HEK293 (cell line): ENCODE measurements at regions not wholly inside any gene's neighbourhood (a gene's known extent, or its start where the extent isn't known, plus 50 kb on each side); places are given as distances from the start of the nearest gene placed in this dataset.

Experiments used
- MEIS1 ChIP-seq: sonication (generic); formaldehyde crosslinking; IDR thresholded peaks from 2 replicates; pipeline ENCODE4 v1.8.1; 2022; ENCODE audit warnings: missing genetic modification reagents, mild to moderate bottlenecking, borderline replicate concordance
- TCF7L2 ChIP-seq: IDR thresholded peaks from 2 replicates; pipeline ENCODE4 v1.6.1; 2011; ENCODE audit warnings: low read depth, mild to moderate bottlenecking, inconsistent platforms, low read length, moderate library complexity, borderline replicate concordance
- YY1 ChIP-seq: fragments of 450-650 bp; formaldehyde crosslinking; IDR thresholded peaks from 2 replicates; pipeline ENCODE4 v1.5.1; 2018; ENCODE audit warnings: missing biosample characterization, missing genetic modification characterization
- ZNF132 ChIP-seq: fragments of 450-650 bp; formaldehyde crosslinking; IDR thresholded peaks from 2 replicates; pipeline ENCODE4 v1.5.1; 2017; ENCODE audit warnings: missing biosample characterization, missing genetic modification characterization, borderline replicate concordance
- ZNF169 ChIP-seq: fragments of 450-650 bp; formaldehyde crosslinking; IDR thresholded peaks from 2 replicates; pipeline ENCODE4 v1.5.1; 2016; ENCODE audit warnings: missing biosample characterization, missing genetic modification characterization
- ZNF174 ChIP-seq: fragments of 450-650 bp; formaldehyde crosslinking; IDR thresholded peaks from 2 replicates; pipeline ENCODE4 v1.5.0; 2017; ENCODE audit warnings: missing biosample characterization, mild to moderate bottlenecking, missing genetic modification characterization
- ZNF37A ChIP-seq: fragments of 450-650 bp; IDR thresholded peaks from 2 replicates; pipeline ENCODE4 v1.5.1; 2018; ENCODE audit warnings: missing biosample characterization, missing genetic modification characterization
- TF ChIP-seq, protein P1 (sequence below): fragments of 450-650 bp; formaldehyde crosslinking; IDR thresholded peaks from 2 replicates; pipeline ENCODE4; 2016; ENCODE audit warnings: missing biosample characterization, missing genetic modification characterization
- TF ChIP-seq, protein P2 (sequence below): fragments of 450-650 bp; formaldehyde crosslinking; IDR thresholded peaks from 2 replicates; pipeline ENCODE4 v1.5.1; 2016; ENCODE audit warnings: missing biosample characterization, missing genetic modification characterization
- TF ChIP-seq, protein P3 (sequence below): fragments of 450-650 bp; formaldehyde crosslinking; IDR thresholded peaks from 2 replicates; pipeline ENCODE4 v1.5.1; 2016; ENCODE audit warnings: missing biosample characterization, missing genetic modification characterization
- TF ChIP-seq, protein P4 (sequence below): fragments of 450-650 bp; formaldehyde crosslinking; IDR thresholded peaks from 2 replicates; pipeline ENCODE4 v1.5.1; 2016; ENCODE audit warnings: missing biosample characterization, missing genetic modification characterization

DNA sequence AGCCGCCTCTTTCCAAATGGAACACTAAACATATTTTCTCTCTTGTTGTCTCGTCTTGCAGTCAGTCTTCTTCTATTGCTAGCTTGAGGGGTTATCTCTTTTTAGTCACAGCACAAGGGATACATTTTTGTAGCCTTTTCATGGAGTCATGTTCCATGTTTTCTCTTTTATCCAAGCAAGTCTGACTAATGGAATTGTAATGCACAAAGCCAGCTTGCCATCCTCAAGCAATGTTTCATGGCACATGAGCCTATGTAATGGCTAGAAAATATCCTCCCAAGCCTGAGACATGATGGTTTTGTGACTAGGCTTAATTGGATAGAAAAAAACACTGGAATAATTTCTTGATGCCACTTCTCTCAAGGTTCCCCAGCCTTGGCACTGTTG, 414.6 kb upstream of the GOT2 start:
- TF ChIP-seq MEIS1 (no peak), TCF7L2 (no peak), ZNF132 (tag by site-specific recombination) (no peak), YY1 (no peak), ZNF174 (tag by site-specific recombination) (no peak), ZNF169 (tag by site-specific recombination) (no peak), ZNF37A (tag by site-specific recombination) (no peak)
- TF ChIP-seq, protein P1, sequence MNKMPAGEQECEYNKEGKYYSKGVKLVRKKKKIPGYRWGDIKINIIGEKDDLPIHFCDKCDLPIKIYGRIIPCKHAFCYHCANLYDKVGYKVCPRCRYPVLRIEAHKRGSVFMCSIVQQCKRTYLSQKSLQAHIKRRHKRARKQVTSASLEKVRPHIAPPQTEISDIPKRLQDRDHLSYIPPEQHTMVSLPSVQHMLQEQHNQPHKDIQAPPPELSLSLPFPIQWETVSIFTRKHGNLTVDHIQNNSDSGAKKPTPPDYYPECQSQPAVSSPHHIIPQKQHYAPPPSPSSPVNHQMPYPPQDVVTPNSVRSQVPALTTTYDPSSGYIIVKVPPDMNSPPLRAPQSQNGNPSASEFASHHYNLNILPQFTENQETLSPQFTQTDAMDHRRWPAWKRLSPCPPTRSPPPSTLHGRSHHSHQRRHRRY (tag by site-specific recombination) = no peak
- TF ChIP-seq, protein P2, sequence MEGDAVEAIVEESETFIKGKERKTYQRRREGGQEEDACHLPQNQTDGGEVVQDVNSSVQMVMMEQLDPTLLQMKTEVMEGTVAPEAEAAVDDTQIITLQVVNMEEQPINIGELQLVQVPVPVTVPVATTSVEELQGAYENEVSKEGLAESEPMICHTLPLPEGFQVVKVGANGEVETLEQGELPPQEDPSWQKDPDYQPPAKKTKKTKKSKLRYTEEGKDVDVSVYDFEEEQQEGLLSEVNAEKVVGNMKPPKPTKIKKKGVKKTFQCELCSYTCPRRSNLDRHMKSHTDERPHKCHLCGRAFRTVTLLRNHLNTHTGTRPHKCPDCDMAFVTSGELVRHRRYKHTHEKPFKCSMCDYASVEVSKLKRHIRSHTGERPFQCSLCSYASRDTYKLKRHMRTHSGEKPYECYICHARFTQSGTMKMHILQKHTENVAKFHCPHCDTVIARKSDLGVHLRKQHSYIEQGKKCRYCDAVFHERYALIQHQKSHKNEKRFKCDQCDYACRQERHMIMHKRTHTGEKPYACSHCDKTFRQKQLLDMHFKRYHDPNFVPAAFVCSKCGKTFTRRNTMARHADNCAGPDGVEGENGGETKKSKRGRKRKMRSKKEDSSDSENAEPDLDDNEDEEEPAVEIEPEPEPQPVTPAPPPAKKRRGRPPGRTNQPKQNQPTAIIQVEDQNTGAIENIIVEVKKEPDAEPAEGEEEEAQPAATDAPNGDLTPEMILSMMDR = no peak
- TF ChIP-seq, protein P3, sequence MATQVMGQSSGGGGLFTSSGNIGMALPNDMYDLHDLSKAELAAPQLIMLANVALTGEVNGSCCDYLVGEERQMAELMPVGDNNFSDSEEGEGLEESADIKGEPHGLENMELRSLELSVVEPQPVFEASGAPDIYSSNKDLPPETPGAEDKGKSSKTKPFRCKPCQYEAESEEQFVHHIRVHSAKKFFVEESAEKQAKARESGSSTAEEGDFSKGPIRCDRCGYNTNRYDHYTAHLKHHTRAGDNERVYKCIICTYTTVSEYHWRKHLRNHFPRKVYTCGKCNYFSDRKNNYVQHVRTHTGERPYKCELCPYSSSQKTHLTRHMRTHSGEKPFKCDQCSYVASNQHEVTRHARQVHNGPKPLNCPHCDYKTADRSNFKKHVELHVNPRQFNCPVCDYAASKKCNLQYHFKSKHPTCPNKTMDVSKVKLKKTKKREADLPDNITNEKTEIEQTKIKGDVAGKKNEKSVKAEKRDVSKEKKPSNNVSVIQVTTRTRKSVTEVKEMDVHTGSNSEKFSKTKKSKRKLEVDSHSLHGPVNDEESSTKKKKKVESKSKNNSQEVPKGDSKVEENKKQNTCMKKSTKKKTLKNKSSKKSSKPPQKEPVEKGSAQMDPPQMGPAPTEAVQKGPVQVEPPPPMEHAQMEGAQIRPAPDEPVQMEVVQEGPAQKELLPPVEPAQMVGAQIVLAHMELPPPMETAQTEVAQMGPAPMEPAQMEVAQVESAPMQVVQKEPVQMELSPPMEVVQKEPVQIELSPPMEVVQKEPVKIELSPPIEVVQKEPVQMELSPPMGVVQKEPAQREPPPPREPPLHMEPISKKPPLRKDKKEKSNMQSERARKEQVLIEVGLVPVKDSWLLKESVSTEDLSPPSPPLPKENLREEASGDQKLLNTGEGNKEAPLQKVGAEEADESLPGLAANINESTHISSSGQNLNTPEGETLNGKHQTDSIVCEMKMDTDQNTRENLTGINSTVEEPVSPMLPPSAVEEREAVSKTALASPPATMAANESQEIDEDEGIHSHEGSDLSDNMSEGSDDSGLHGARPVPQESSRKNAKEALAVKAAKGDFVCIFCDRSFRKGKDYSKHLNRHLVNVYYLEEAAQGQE (tag by site-specific recombination) = no peak
- TF ChIP-seq, protein P4, sequence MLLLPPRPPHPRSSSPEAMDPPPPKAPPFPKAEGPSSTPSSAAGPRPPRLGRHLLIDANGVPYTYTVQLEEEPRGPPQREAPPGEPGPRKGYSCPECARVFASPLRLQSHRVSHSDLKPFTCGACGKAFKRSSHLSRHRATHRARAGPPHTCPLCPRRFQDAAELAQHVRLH (tag by site-specific recombination) = no peak
